ENCODE measurements at regions not wholly inside any gene's neighbourhood (a gene's known extent, or its start where the extent isn't known, plus 50 kb on each side); places are given as distances from the start of the nearest gene placed in this dataset.
"Not testable (repeated sequence)": the region's sequence is repeated elsewhere in the genome, so short reads cannot be mapped to it uniquely, and the experiment has no call there.

- no peak for DNase-seq (ENCODE audit: low spot score)
- no peaks in the 10 kb centered on the region for H3K36me3 Mint-ChIP-seq
- ATAC-seq = no peak
- H3K27ac Mint-ChIP-seq = no peak overlapping the region
- no peaks in the 10 kb centered on the region for H3K27me3 Mint-ChIP-seq
- no peak overlapping the region for H3K4me3 Mint-ChIP-seq
- peaks cover 3% of the 10 kb centered on the region in 2 donors for H3K4me1 Mint-ChIP-seq (ENCODE audit: low read depth in 2 of 2)
- H3K9me3 Mint-ChIP-seq = no peaks in the 10 kb centered on the region
Measured at GRCh38 chr6:11404081-11404480, 133.5 kb upstream of the TMEM170B start.

DNA sequence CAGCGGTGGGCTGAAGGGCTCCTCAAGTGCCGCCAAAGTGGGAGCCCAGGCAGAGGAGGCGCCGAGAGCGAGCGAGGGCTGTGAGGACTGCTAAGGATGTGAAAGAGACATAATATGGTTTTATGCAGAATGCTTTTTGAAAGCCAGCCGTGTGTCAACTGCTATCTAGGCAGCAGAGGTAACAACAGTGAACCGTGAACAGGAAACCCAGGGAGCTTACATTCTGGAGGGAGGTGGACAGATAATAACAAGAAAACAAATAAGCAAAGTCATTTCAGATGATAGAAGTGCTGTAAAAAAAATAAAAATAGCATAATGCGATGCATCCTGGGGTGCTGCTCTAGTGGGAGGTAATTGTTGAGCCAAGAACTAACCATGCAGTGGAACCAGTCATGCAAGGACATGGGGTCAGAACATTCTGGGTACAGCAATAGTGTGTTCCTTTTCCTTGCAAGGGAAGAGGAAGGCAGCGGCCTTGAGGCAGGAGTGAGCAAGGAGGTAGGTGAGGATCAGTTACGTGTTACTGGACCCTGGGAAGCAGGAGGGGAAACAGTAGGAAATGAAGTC lies 134.4 kb upstream of the TMEM170B start:
- Mint-ChIP-seq H3K9me3 (no peaks in the 10 kb centered on the region), H3K36me3 (no peaks in the 10 kb centered on the region), H3K27me3 (peaks cover 0 to under 1% of the 10 kb centered on the region in 2 donors), H3K4me1 (ENCODE audit: low read depth in 2 of 2) (peaks cover 0 to 3% of the 10 kb centered on the region in 2 donors), H3K4me3 (no peak overlapping the region), H3K27ac (no peak overlapping the region)
- DNase-seq (ENCODE audit: low spot score) = no peak
- ATAC-seq = no peak

- ATAC-seq; H3K27me3 Mint-ChIP-seq; H3K4me1 Mint-ChIP-seq (ENCODE audit: low read depth in 2 of 2); H3K27ac Mint-ChIP-seq; H3K4me3 Mint-ChIP-seq; H3K36me3 Mint-ChIP-seq; DNase-seq (ENCODE audit: low spot score); H3K9me3 Mint-ChIP-seq: not testable (repeated sequence)
Measured at GRCh38 chr6:11402581-11402980, 135.0 kb upstream of the TMEM170B start.

DNA sequence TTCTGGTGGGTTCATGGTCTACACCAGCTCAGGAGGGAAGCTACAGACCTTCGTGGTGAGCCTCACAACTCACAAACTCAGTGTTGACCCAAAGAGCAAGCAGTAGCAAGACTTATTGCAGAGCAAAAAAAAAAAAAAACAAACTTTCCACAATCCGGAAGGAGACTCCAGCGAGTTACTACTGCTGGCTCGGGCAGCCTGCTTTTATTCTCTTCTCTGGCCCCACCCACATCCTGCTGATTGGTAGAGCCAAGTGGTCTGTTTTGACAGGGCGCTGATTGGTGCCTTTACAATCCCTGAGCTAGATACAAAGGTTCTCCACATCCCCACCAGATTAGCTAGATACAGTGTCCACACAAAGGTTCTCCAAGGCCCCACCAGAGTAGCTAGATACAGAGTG lies 135.6 kb upstream of the TMEM170B start:
- H3K27me3 Mint-ChIP-seq = peaks cover 7 to 12% of the 10 kb centered on the region in 2 donors
- DNase-seq (ENCODE audit: low spot score); H3K36me3 Mint-ChIP-seq; H3K4me3 Mint-ChIP-seq; H3K27ac Mint-ChIP-seq; H3K9me3 Mint-ChIP-seq; ATAC-seq; H3K4me1 Mint-ChIP-seq (ENCODE audit: low read depth in 2 of 2): not testable (repeated sequence)

- H3K36me3 Mint-ChIP-seq = no peaks in the 10 kb centered on the region
- DNase-seq (ENCODE audit: low spot score) = no peak
- H3K9me3 Mint-ChIP-seq = no peaks in the 10 kb centered on the region
- no peak overlapping the region for H3K27ac Mint-ChIP-seq
- no peak for ATAC-seq
- H3K27me3 Mint-ChIP-seq = peaks cover 14 to 22% of the 10 kb centered on the region in 2 donors
- H3K4me3 Mint-ChIP-seq = no peak overlapping the region
- peaks cover 7 to 11% of the 10 kb centered on the region in 2 donors for H3K4me1 Mint-ChIP-seq (ENCODE audit: low read depth in 2 of 2)
Measured at GRCh38 chr6:11398451-11399326, 138.9 kb upstream of the TMEM170B start.

DNA sequence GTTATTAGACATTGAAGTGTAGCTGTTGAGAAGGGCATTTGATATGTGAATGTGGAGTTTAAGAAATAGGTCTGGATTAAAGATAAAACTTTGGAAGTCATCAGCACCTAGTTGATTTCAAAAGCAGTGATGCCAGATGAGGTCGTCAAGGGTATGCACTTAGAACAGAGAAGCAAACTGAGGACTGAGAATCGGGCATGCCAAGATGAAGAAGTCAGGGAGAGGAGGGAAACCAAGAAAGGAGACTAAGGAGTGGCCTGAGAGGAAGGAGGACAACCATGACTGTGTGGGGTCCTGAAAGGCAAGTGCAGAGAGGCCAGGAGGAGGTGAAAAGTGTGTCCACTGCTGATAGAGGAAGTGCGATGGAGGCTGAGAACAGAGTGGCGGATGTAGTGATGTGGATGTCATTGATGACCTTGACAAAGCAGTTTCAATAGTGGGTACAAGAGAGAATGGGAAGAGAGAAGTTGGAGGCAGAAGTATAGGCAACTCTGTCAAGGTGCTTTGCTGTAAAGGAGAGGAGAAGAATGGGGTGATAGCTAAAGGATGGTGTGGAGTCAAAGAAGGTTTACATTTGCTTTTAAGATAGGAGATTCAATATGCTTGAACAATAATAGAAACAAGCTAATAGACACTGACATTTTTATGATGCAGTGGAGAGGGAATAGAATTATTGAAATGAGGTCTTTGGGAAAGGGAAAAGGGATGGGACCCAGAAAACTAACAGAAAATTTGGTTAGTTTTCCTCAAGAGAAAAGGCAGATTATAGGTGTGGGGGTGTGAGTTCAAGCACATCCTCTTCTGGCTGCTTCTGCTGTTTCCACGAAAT lies 139.7 kb upstream of the TMEM170B start:
- DNase-seq (ENCODE audit: low spot score) (no peak), ATAC-seq (no peak)
- Mint-ChIP-seq H3K4me1 (ENCODE audit: low read depth in 2 of 2) (peaks cover 11 to 15% of the 10 kb centered on the region in 2 donors), H3K27me3 (peaks cover 14 to 22% of the 10 kb centered on the region in 2 donors), H3K36me3 (no peaks in the 10 kb centered on the region), H3K4me3 (no peak overlapping the region), H3K27ac (no peak overlapping the region), H3K9me3 (no peaks in the 10 kb centered on the region)

- Mint-ChIP-seq H3K36me3 (no peaks in the 10 kb centered on the region), H3K27me3 (peaks cover 14 to 22% of the 10 kb centered on the region in 2 donors), H3K4me3 (no peak overlapping the region), H3K27ac (peak overlapping the region in 1 of 2 donors; percentile 34), H3K4me1 (ENCODE audit: low read depth in 2 of 2) (peaks cover 14 to 16% of the 10 kb centered on the region in 2 donors), H3K9me3 (no peaks in the 10 kb centered on the region)
- ATAC-seq (no peak), DNase-seq (ENCODE audit: low spot score) (no peak)
Measured at GRCh38 chr6:11396860-11397259, 140.7 kb upstream of the TMEM170B start.

GRCh38 chr6:11393713-11394627 lies 143.6 kb upstream of the TMEM170B start:
- Mint-ChIP-seq H3K27ac (no peak overlapping the region), H3K4me3 (no peak overlapping the region), H3K27me3 (peaks cover 16 to 22% of the 10 kb centered on the region in 2 donors), H3K4me1 (ENCODE audit: low read depth in 2 of 2) (peaks cover 14 to 16% of the 10 kb centered on the region in 2 donors), H3K36me3 (no peaks in the 10 kb centered on the region), H3K9me3 (no peaks in the 10 kb centered on the region)
- DNase-seq (ENCODE audit: low spot score) (no peak), ATAC-seq (no peak)

DNA sequence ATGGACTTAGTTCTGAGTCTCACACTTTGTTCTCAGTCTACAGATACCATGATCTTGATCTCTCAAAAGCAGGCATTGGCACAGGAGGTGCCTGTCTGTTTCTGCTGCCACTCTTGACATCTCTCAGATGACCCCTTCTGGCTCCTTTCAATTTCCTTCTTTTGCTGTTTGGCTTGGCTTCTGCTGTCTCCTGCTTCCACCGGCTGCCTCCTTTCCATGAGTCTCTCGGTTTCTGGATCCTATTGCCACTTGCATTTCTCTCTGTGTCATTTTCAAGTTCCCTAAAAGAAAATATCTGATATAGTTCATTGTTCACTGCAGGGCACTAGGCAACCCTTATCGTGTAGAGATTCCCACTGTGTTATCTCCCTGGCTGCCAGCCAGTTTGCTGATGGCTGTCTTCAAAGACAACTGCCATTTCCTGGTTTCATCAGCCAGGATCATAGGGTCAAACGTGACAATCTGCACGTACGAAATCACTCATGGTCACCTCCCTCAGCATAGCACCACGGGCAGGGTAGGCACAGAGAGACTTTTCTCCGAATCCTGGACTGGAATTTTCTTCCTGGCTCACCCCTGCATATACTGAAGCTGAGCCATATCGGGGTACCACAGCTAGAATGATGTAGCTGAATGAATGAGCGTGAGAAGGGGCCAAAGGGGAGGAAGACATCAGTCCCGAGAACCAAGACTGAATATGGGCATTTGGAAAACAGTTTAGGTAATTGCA lies 144.6 kb upstream of the TMEM170B start:
- Mint-ChIP-seq H3K4me1 (ENCODE audit: low read depth in 2 of 2) (peaks cover 12 to 15% of the 10 kb centered on the region in 2 donors), H3K9me3 (no peaks in the 10 kb centered on the region), H3K36me3 (no peaks in the 10 kb centered on the region), H3K27me3 (peaks cover 14 to 20% of the 10 kb centered on the region in 2 donors), H3K4me3 (peak overlapping the region; percentile 9), H3K27ac (peak overlapping the region; percentile 63 to 84)
- peak in 1 of 2 donors; percentile 61 for ATAC-seq
- no peak for DNase-seq (ENCODE audit: low spot score)

- no peaks in the 10 kb centered on the region for H3K9me3 Mint-ChIP-seq
- ATAC-seq = no peak
- H3K36me3 Mint-ChIP-seq = no peaks in the 10 kb centered on the region
- peak overlapping the region; percentile 24 to 63 for H3K27ac Mint-ChIP-seq
- DNase-seq (ENCODE audit: low spot score) = no peak
- no peak overlapping the region for H3K4me3 Mint-ChIP-seq
- H3K4me1 Mint-ChIP-seq (ENCODE audit: low read depth in 2 of 2) = peaks cover 6 to 13% of the 10 kb centered on the region in 2 donors
- peaks cover 10 to 12% of the 10 kb centered on the region in 2 donors for H3K27me3 Mint-ChIP-seq
Measured at GRCh38 chr6:11391934-11392777, 145.4 kb upstream of the TMEM170B start.

- Mint-ChIP-seq H3K27me3 (peaks cover 0 to 2% of the 10 kb centered on the region in 2 donors), H3K4me3 (no peak overlapping the region), H3K36me3 (no peaks in the 10 kb centered on the region), H3K27ac (no peak overlapping the region), H3K4me1 (ENCODE audit: low read depth in 2 of 2) (peaks cover 11 to 17% of the 10 kb centered on the region in 2 donors), H3K9me3 (no peaks in the 10 kb centered on the region)
- DNase-seq (ENCODE audit: low spot score) = no peak
- no peak for ATAC-seq
Measured at GRCh38 chr6:11389977-11390376, 147.6 kb upstream of the TMEM170B start.
